CD1c-positive myeloid dendritic cell (primary cell): ENCODE measurements at regions not wholly inside any gene's neighbourhood (a gene's known extent, or its start where the extent isn't known, plus 50 kb on each side); places are given as distances from the start of the nearest gene placed in this dataset.

Experiments used
- DNase-seq: peaks from one replicate; pipeline ENCODE4 v3.0.0-alpha.2; 2016; ENCODE audit errors: extremely low spot score

DNA sequence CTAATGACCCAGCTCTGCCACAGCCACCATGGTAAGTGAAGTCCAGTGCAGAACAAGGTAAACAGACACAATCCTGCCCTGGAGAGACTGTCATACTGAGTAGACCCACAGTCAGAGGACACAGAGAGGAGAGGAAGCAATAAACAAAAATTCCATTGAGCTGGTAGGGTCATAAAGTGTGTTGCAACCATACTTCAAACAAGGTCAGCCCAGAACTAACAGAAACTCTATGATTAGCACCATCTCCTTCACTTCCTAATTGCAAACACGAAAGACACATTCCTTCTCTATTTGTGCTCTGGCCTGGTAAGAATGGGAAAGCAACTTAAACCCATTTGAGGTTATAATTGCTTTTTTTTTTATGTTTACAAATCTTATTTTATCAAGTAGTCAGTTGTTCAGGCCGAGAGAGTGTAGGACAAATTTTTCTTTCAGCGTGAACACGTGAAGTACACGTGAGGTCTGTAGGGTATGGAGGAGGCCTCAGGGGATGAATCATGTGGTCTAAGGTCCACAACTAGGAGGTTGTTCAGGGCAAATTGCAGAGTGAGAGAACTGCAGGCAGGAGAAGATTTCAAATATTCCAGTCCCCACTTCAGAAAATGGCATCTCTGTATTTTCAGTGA is 71.4 kb upstream of the GLS start:
- no peak for DNase-seq

DNA sequence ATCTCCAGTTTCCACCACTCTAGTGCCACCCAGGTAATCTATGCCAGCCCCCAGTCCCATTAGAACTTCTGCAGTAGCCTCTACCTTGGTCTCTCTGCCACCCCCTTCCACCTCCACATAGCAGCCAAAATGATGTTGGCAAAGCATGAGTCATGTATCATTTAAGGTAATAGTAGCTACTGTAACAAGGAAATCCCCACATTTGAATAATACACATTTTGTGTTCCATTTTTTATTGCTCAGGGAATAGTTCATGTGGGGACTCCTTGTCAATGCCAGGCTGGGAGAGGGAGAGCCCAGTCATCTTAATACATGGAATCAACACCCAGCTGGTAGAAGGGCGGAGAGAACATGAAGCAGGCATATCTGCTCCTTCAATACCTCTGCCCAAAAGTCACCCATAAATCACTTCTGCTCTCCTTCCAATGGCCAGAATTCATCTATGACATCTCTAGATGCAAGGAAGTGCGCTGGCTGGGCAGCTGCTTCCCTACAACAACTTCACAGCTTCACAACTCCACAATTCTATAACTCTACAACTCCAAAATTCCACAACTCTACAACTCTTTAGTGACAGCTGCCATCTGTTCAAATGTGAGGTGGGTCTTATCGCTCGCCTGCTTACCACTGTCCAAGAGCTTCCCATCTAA is 70.6 kb upstream of the GLS start:
- DNase-seq: no peak

DNA sequence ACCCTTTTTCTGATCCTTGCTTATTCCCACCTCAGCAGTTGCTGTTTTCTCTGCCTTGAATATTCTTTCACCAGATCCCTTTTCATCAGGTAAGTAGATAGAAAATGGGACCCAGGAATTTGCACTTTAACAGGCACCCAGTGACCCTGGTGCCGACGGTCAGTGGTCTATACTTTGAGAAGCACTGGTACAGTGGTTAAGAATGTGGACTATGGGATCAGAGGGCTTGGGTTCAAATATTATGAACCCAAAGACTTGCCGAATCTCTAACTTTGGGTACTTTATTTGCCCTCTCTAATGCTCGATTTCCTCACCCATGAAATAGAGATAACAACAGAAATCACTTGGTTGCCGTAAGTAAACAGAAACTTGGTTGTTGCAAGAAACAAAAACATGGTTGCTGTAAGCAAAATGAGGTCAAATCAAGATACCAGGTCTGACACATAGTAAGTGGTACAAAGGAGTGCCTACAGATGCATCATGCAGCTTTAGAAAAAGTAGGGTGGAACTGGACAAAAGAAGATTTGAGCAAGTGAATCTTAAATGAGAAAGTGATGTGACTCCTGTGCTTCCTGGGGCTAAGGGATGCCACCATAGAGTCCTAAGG is 69.5 kb upstream of the GLS start:
- DNase-seq: no peak

DNA sequence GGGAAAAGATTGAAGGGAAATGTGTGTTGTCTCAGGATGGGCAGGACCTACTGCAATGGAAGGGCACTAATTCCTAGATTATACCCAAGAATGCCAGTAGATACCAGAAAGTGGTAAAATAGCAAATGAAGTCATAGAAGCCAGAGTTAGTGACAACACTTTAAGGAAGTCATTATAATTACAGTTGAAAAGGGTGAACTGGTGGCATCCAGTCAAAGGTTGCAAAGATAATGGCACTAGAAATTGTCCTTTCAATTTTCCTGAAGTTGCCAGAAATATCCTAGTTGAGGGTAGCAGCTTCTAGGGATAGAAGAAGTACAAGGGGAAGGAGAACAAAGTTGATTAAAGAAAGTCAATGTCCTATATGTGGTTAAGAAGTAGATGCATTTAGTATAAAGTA is 68.8 kb upstream of the GLS start:
- DNase-seq: no peak

DNA sequence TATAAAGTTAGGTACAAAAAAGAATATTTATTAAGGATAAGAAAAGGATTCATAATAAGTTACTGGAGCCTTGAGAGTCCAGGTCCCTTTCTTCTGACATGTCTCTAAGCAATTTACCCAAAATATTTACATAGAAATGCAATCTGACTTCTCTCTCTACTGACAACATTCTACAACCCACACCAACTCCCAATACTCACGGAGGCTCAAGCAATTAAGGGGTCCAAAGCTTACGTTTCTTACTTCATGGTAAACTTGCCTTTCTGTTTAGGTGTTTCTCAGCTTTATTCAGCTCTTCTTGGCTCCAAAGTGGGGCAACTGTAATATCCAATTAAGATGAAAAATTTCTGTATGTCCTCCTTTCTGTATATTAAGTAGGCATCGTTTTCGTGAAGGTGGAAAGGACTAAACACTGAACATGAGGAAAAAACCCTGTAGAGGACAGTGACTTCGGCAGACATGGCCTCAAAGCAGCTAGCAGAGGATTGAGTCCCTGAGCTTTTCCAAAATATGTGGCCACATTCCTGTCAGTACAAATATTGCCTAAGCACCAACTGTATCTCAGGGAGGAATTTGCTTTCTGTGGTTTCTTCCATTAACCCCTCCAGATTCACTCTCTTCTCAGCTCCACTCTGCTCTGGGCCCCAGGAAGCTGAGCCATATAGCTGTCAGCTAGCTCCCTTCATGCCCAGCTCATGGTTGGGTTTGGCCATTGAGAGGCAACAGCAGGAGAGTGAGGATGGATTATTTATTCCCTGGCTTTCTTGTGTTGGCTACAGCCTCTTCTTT is 67.9 kb upstream of the GLS start:
- no peak for DNase-seq

DNA sequence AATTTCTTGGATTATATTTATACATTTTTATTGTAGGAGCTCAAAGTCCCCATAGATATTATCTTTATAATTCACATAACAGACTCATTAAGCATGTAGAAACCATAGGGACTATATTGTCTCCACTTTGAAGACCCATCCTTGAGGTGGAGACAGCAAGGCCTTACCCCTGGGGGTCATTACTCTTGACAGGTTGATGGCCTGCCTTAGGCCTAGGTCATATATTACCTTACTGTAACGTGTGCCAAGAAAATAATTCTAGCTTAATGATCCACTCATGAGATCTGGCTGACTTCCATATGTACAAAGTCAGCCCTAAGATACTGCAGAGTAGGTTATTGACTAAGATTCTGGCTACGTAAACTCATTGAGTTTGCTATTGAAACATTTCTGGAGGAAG is 65.4 kb upstream of the GLS start:
- no peak for DNase-seq

DNA sequence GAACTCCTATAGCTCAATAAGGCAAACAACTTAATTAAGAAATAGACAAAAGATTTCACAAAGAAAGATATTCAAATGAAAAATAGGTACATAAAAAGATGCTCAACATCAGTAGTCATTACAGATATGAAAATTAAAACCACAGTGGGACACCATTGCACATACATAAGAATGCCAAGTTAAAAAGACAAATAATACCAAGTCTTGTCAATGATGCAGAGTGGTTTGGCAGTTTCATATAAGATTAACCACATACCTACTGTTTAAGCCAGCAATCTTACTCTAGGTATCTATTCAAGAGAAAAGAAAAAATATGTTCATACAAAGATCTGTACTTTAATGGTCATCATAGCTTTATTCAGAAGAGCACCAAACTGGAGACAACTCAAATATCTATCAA is 63.5 kb upstream of the GLS start:
- DNase-seq: no peak

DNA sequence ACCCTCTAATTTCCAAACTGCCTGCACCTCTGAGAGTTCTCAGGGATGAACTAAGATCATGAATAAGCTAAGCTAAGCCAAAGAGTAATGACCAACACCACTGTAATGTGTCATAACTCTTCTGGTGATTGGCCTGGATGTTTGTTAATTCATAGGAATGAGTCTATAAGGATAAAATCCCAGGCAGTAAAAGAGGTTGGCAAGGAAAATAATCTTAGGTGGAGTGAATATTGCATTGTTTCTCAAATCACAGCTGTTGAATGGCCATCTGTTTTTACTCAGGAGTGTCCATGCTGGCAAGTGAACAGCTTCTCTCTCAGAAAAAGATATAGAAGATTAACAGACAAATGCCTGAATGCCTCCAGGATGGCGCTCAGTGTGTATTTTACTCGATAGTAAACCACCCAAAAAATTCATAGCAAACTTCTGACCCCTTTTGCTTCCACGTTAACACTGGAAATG is 60.8 kb upstream of the GLS start:
- no peak for DNase-seq

DNA sequence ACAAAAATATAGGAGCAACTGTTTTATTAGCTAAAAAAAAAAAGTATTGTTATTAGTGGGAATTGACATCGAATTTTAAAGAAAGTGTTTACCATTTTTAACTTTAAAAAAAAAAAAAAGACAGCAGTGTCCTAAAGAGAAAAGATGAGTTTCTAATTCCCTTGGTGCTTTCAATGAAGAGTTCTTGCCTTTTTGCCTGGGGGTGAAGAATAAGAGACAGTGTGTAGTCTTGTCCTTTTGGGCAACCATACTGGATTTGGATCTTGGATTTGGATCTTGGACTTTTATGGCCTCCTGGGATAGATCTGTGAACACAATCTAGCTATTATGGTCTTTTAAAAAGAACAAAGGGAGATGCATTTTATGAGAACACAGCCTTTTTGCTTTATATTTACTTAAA is 60.2 kb upstream of the GLS start:
- DNase-seq: no peak

DNA sequence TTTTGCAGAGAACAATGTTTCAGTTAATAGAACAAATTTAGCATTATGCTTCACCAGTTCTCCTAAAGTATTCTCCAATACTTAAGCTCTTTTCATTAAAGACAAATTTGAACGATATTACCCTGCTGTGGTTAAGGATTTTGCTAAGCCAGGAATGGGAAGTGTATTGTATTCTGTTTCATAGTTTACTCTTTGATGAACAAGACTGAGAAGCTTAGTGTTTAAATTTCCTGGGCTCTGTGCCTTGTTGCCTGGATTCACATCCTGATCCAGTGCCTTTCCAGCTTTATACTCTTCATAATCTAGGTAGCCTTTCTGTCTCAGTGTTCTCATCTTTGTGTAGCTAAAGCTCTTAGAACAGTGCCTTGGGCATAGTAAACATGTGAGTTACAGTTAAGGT is 58.6 kb upstream of the GLS start:
- DNase-seq: no peak

DNA sequence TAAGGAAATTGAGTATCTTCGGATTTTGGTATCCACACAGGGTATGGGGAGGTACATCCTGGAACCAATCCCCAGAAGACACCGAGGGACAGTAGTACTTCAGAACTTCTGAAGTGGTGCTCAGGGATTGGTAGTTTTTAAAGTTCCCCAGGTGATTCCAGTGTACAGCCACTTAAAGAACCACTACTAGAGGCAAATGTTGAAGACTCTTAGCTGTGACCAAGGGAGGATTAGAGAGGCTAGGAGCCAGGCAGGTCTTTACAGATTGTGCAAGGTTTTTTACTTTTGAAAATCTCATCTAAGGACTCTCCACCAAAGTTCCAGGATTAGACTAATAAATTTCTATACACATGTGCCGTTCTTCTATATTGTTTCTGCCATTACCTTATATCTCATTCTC is 52.9 kb upstream of the GLS start:
- DNase-seq: no peak

DNA sequence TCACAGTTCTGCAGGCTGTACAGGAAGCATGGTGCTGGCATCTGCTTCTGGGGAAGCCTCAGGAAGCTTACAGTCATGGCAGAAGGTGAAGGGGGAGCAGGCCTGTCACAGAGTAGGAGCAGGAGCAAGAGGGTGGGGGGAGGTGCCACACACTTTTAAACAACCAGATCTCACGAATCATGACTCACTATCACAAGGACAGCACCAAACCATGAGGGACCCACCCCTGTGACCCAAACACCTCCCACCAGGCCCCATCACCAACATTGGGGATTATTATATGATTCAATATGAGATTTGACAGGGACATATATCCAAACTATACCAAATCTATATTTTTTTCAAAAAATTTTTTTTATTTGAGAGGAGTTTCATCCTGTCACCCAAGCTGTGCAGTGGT is 51.0 kb upstream of the GLS start:
- DNase-seq: no peak
